PC-9 (cell line): ENCODE measurements at regions not wholly inside any gene's neighbourhood (a gene's known extent, or its start where the extent isn't known, plus 50 kb on each side); places are given as distances from the start of the nearest gene placed in this dataset.
A peak's percentile ranks its signal among the peaks of the same experiment; 100 is the strongest.

Experiments used
- BruUV-seq: library from RNA; stranded (reverse); fragments of 400-500 nt; replicated peaks from 2 replicates; lab custom pipeline; 2021; lab: Mats Ljungman, UMichigan
- CTCF ChIA-PET: fragments of 300-600 bp; sonication (Branson Sonifier 250); formaldehyde crosslinking; loops from one replicate; lab custom pipeline; 2022; ENCODE audit warnings: antibody characterized with exemption; lab: Charles Lee
- POLR2A ChIA-PET: fragments of 300-600 bp; sonication (Branson Sonifier 250); formaldehyde crosslinking; loops from one replicate; lab custom pipeline; 2022; ENCODE audit warnings: antibody characterized with exemption; ENCODE audit not compliant: unreplicated experiment; lab: Charles Lee
- DNase-seq, 2 experiments: peaks; one replicate each; pipeline versions ENCODE4 v3.0.0 to v3.0.0-alpha.2; 2015 to 2022; ENCODE audit warnings: mixed read lengths in 1 of 2
- H2AFZ ChIP-seq: fragments of 200-600 bp; sonication (generic); 2 replicates; pipeline ENCODE4 v1.8.1; 2017; ENCODE audit warnings: antibody characterized with exemption
- H3F3A ChIP-seq: fragments of 200-600 bp; sonication (generic); 2 replicates; pipeline ENCODE4 v1.8.1; 2017; ENCODE audit warnings: antibody characterized with exemption, mild to moderate bottlenecking, low read depth; ENCODE audit not compliant: insufficient read depth
- H3K27ac ChIP-seq: fragments of 200-600 bp; sonication (generic); 2 replicates; pipeline ENCODE4 v1.6.1; 2016; ENCODE audit warnings: mixed run types
- H3K27me3 ChIP-seq: fragments of 200-600 bp; sonication (generic); 2 replicates; pipeline ENCODE4 v1.6.1; 2016; ENCODE audit warnings: low read depth, mixed run types; ENCODE audit not compliant: insufficient read depth
- H3K36me3 ChIP-seq: fragments of 200-600 bp; sonication (generic); 2 replicates; pipeline ENCODE4 v1.6.1; 2016; ENCODE audit warnings: low read depth, mixed run types
- H3K4me1 ChIP-seq: fragments of 200-600 bp; sonication (generic); replicated peaks from 2 replicates; pipeline ENCODE4 v1.6.1; 2016; ENCODE audit warnings: mixed run types; ENCODE audit not compliant: insufficient read depth
- H3K4me2 ChIP-seq: fragments of 200-600 bp; sonication (generic); 2 replicates; pipeline ENCODE4 v1.6.1; 2017; ENCODE audit warnings: mixed run types
- H3K4me3 ChIP-seq: fragments of 200-600 bp; sonication (generic); 2 replicates; pipeline ENCODE4 v1.6.1; 2016; ENCODE audit warnings: mixed run types
- H3K79me2 ChIP-seq: fragments of 200-600 bp; sonication (generic); 2 replicates; pipeline ENCODE4 v1.6.1; 2017; ENCODE audit warnings: low read depth, mixed run types
- H3K9me2 ChIP-seq: fragments of 200-600 bp; sonication (generic); 2 replicates; pipeline ENCODE4 v1.8.1; 2017; ENCODE audit warnings: mild to moderate bottlenecking; ENCODE audit not compliant: insufficient read depth
- H3K9me3 ChIP-seq: fragments of 200-600 bp; sonication (generic); 2 replicates; pipeline ENCODE4 v1.8.1; 2016; ENCODE audit warnings: low read depth; ENCODE audit not compliant: insufficient read depth
- H4K20me1 ChIP-seq: fragments of 200-600 bp; sonication (generic); 2 replicates; pipeline ENCODE4 v1.8.1; 2017; ENCODE audit not compliant: insufficient read depth
- EZH2 ChIP-seq: fragments of 200-600 bp; sonication (generic); IDR thresholded peaks from 2 replicates; pipeline ENCODE4 v1.8.0; 2017; ENCODE audit warnings: antibody characterized with exemption, low read depth
- intact Hi-C: fragments of 100-400 bp; cut with micrococcal nuclease; formaldehyde crosslinking; loops from one replicate; pipeline ENCODE4 v1.10.0; 2022; ENCODE audit not compliant: unreplicated experiment
- TF ChIP-seq, protein P1 (sequence below): fragments of 200-600 bp; sonication (generic); conservative IDR thresholded peaks from 2 replicates; pipeline ENCODE4 v1.6.1; 2017; ENCODE audit warnings: mixed run types, antibody characterized with exemption, mild to moderate bottlenecking, moderate library complexity

DNA sequence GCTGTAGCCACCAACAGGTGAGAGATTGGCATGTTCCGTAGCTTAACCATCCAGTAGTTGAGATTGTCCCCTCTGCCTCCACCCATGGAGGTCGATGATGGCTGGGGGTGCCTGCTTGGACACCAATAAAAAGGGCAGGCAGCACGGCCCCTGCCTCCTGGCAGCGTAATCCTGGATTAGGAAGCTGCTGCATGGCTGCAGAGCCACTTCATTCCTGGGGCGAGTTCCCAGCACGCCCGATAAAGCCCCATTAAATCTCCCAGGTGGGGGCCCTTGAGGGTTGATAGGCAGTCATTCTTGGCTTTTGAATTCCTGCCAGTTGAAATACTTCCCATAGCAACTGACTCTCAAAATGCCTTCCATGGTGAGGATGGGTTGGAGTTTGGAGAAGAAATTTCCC, 67.8 kb downstream of the PLXNA1 start:
- Histone ChIP-seq H4K20me1 (no peaks in the 10 kb centered on the region), H3F3A (no peaks in the 10 kb centered on the region), H3K27ac (no peak overlapping the region), H3K9me2 (no peaks in the 10 kb centered on the region), H3K4me3 (no peak overlapping the region), H3K4me1 (no peaks in the 10 kb centered on the region), H3K79me2 (no peaks in the 10 kb centered on the region), H3K27me3 (peaks cover 9% of the 10 kb centered on the region; the same call in 1 of the 2 replicates), H3K4me2 (no peak overlapping the region), H3K9me3 (no peaks in the 10 kb centered on the region), H2AFZ (no peak overlapping the region), H3K36me3 (no peaks in the 10 kb centered on the region)
- intact Hi-C loops: no loop called here
- TF ChIP-seq, protein P1, sequence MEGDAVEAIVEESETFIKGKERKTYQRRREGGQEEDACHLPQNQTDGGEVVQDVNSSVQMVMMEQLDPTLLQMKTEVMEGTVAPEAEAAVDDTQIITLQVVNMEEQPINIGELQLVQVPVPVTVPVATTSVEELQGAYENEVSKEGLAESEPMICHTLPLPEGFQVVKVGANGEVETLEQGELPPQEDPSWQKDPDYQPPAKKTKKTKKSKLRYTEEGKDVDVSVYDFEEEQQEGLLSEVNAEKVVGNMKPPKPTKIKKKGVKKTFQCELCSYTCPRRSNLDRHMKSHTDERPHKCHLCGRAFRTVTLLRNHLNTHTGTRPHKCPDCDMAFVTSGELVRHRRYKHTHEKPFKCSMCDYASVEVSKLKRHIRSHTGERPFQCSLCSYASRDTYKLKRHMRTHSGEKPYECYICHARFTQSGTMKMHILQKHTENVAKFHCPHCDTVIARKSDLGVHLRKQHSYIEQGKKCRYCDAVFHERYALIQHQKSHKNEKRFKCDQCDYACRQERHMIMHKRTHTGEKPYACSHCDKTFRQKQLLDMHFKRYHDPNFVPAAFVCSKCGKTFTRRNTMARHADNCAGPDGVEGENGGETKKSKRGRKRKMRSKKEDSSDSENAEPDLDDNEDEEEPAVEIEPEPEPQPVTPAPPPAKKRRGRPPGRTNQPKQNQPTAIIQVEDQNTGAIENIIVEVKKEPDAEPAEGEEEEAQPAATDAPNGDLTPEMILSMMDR: no peak
- no peak for TF ChIP-seq EZH2
- CTCF ChIA-PET: interaction anchor here (0.6 kb wide), 1 partner anchor 425 kb away, joined by 3 read pairs; no protein-coding TSS in a partner anchor
- no peak for DNase-seq
- no TSS peak for BruUV-seq
- POLR2A ChIA-PET: no interaction called here

DNA sequence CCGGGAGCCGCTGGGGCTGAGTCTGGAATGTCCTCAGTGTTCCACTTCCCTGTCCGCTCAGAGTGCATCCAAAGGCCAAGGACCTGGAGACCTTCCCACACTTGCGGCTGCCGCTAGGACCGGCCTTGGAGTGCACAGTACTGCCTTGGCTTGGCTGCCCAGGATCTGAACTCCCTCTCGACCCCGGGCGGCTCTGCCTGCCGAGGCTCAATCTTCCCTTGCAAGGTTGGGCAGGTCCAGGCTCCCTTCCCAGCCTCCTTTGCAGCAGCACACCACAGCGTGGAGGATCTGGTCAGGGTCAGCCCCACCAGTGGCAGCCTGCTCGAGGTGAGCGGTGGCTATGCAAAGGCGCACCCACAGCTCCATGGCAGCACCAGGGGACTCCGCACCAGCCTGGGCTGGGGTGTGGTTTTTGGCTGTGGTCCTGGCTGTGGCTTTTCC, 69.2 kb downstream of the PLXNA1 start:
- BruUV-seq: no TSS peak
- H3K79me2 ChIP-seq: no peaks in the 10 kb centered on the region
- H3K27ac ChIP-seq: no peak overlapping the region
- peaks cover 2% of the 10 kb centered on the region; the same call in 1 of the 2 replicates for H3K9me3 ChIP-seq
- no peaks in the 10 kb centered on the region for H3F3A ChIP-seq
- POLR2A ChIA-PET: interaction anchor here (1.2 kb wide), 1 partner anchor 22 kb away, joined by 9 read pairs; no protein-coding TSS in a partner anchor
- TF ChIP-seq EZH2: no peak
- TF ChIP-seq, protein P1: no peak
- peak in 1 of 2 experiments; percentile 76 for DNase-seq
- no peak overlapping the region for H3K4me3 ChIP-seq
- CTCF ChIA-PET: no interaction called here
- peaks cover 11% of the 10 kb centered on the region; the same call in 1 of the 2 replicates for H3K27me3 ChIP-seq
- no peaks in the 10 kb centered on the region for H3K4me1 ChIP-seq
- no peak overlapping the region for H3K4me2 ChIP-seq
- no peaks in the 10 kb centered on the region for H4K20me1 ChIP-seq
- H3K36me3 ChIP-seq: no peaks in the 10 kb centered on the region
- no peak overlapping the region for H2AFZ ChIP-seq
- intact Hi-C loops: no loop called here
- no peaks in the 10 kb centered on the region for H3K9me2 ChIP-seq

DNA sequence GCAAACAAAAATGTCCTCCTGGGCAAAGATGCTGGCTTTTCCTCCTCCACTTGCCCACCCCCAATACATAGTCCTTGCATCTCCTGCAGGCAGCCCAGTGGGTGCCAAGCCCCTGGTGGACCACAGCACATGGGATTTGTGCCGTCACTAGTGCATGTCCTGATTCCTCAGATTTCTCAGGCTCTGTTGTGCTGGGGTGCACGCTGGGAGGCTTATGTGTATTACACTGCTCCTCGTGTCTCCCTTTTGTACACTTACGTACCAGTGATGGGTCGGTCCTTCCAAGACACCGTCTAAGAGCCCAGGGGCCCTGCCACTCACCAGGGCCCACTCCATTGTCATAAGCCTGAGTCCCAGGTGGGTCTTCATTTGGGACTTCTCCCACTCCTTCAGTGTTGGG, 70.1 kb downstream of the PLXNA1 start:
- Histone ChIP-seq H3K27me3 (peaks cover 18% of the 10 kb centered on the region; the same call in 1 of the 2 replicates), H3K4me2 (no peak overlapping the region), H3K9me3 (peaks cover 6% of the 10 kb centered on the region; the same call in 1 of the 2 replicates), H3K4me1 (no peaks in the 10 kb centered on the region), H4K20me1 (no peaks in the 10 kb centered on the region), H3K79me2 (no peaks in the 10 kb centered on the region), H3K4me3 (no peak overlapping the region), H3K27ac (no peak overlapping the region), H2AFZ (no peak overlapping the region), H3K9me2 (no peaks in the 10 kb centered on the region), H3F3A (no peaks in the 10 kb centered on the region), H3K36me3 (no peaks in the 10 kb centered on the region)
- intact Hi-C loops: no loop called here
- TF ChIP-seq EZH2: no peak
- TF ChIP-seq, protein P1: no peak
- DNase-seq: no peak
- BruUV-seq: no TSS peak
- CTCF ChIA-PET: no interaction called here
- POLR2A ChIA-PET: no interaction called here
